SKM-1 (cell line): ENCODE measurements at regions not wholly inside any gene's neighbourhood (a gene's known extent, or its start where the extent isn't known, plus 50 kb on each side); places are given as distances from the start of the nearest gene placed in this dataset.

Experiments used
- DNase-seq: peaks from one replicate; lab custom pipeline; 2025; ENCODE audit not compliant: unreplicated experiment; lab: John Stamatoyannopoulos, UW

DNA sequence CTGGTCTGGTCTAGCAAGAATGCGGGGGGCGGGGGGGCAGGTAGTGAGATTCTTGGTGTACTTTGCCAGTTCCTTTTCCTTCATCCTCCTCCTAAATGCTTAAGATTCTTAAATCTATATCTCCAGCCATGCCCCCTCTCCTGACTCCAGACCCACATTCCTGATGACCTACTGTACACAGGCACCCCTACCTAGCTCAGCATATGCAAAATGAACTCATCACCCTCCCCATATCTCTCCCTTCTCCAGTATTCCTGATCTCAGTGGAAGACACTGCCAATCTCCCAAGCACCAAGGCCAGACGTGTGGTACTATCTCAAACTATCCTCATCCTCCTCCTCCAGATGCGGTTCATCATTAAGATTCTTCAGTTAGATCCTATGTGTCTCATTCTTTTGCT, 215.8 kb downstream of the SPTSSA start:
- DNase-seq = no peak

DNA sequence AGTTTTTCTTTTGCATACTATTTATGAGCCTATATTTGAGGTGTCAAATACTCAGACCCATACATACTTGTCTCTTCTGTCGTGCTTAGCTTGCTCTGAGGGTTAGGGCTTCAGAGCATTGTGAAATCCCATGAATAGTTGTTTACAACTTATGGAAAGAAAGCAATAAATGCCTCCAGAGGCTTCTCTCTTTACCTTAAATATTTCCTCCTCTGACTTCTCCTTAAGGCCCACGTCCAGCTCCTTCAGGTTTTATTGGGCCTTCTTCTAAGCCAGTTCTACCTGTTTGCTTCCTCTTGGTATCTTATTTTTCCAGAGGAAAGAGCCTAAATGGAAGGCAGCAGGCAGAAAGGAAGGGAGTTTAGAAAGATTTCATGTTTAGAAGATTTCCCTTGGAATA, 218.6 kb downstream of the SPTSSA start:
- DNase-seq = no peak

GRCh38 chr14:34243001-34243400, 219.0 kb downstream of the SPTSSA start:
- no peak for DNase-seq

GRCh38 chr14:34241185-34241711, 220.8 kb downstream of the SPTSSA start:
- no peak for DNase-seq

GRCh38 chr14:34238610-34239009, 223.4 kb downstream of the SPTSSA start:
- no peak for DNase-seq

DNA sequence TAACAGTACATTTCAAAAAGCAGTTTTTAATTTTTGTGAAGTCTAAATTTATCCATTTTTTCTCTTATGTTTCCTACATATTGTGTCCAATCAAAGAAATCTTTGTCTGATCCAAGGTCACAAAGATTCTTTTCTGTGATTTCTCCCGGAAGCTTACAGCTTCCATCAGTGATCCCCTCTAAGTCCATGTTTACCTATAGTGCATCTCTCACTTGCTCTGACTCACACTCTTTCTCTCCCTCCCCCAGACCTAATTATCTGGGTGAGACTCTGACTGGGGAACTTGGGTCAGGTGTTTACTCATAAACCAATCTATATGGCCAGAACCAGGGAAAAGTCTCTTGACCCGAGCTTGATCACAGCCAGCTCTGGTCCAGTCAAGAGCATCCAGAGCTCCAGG, 224.4 kb downstream of the SPTSSA start:
- no peak for DNase-seq

- no peak for DNase-seq
Measured at GRCh38 chr14:34237081-34237480, 225.0 kb downstream of the SPTSSA start.

GRCh38 chr14:34235643-34236300, 226.3 kb downstream of the SPTSSA start:
- DNase-seq = no peak

- DNase-seq = no peak
Measured at GRCh38 chr14:34234258-34234657, 227.8 kb downstream of the SPTSSA start.

GRCh38 chr14:34233619-34234018, 228.4 kb downstream of the SPTSSA start:
- no peak for DNase-seq

GRCh38 chr14:34232790-34233189, 229.2 kb downstream of the SPTSSA start:
- DNase-seq = no peak

DNA sequence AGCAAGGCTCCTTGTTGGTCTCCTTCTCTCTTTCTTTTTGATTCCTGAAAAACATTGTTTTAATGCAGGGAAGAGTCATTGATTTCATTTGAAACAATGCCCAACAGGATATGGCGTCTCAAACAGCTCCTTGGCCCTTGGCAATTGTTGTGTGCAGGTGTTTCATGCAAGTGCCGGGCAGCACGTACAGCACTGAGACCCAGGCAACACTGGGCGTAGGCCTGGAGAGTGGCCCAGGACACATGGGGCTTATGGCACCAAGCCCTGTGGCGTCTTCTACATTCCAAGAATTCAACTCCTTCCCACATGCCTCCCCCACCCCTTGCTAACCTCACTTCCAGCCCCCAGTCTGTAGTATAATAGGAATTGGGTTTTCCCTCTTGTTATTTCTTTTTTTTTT, 230.4 kb downstream of the SPTSSA start:
- no peak for DNase-seq

DNA sequence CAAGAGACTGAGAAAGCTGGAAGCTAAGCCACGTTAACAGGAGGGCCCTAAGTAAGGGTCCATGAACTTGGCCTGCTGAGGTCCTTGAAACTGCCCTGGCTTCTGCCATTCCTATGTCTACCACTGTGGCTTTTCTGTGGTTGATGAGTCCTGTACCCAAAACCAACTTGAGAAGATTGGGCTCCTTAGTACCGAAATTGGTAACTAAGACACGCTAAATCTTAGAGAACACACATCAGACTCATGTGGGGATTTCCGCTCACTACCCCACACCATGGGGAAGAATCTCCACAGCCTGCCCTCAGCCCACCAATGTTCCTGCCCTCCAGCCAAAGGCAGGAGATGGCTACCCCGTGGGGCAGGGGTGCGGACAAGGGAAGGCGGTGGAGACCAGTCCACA, 232.9 kb downstream of the SPTSSA start:
- DNase-seq = no peak

- DNase-seq = no peak
Measured at GRCh38 chr14:34228650-34228976, 233.4 kb downstream of the SPTSSA start.

- peak; percentile 0 for DNase-seq
Measured at GRCh38 chr14:34227834-34228649, 234.0 kb downstream of the SPTSSA start.

GRCh38 chr14:34224221-34224620, 237.8 kb downstream of the SPTSSA start:
- no peak for DNase-seq

GRCh38 chr14:34223373-34224148, 238.5 kb downstream of the SPTSSA start:
- DNase-seq = no peak

DNA sequence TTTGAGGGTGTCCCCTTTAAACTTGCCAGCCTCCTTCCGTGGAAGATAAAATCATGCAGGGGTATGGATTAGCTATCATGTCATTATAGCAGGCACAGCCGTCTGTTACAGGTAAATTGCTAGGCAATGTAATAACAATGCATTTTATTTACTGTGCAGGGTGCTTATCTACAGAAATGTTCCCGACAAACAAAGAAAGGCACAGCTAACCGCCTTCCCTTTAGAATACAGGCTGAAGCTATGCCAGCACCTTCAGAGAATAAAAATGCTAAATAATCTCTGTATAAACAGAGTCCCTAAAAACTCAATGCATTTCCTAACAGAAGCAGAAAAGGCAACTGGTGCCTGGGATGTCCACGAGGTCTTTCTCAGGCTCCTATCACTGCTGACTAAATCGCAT, 239.2 kb downstream of the SPTSSA start:
- no peak for DNase-seq

GRCh38 chr14:34222122-34222521, 239.9 kb downstream of the SPTSSA start:
- no peak for DNase-seq

DNA sequence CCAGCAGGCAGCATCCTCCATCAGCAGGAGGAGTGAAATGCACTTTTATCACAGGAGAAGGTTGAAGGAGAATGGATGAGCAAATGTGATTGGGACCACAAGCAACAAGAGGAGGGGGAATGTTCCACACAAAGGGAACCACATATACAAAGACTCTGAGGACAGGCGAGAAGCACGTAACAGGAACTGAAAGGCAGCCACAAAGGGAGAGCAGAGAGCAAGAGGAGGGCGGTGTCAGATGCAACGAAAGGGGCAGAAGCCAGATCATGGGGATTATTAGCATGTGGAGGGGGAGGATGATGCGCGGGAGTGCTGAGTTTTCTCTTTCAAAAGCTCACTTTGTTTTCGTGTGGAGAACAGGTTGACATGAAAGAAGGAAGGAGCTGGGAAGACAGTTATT, 241.1 kb downstream of the SPTSSA start:
- DNase-seq = no peak

DNA sequence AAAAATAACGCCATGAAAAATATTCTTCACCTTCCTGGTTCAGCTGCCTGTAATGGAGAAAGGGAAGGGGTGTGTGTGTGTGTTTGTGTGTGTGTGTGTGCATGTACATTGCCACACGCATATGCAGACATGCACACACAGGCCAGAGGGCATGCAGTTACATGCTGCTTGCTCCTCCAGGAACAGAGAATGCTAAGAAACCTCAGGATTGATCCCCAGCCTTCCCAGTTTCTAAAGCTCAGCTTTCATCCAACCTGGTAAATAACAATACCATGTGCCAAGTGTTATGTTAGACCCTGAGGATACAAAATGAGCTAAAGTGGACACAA, 241.7 kb downstream of the SPTSSA start:
- DNase-seq = no peak
